NCI-H1048 (cell line): ENCODE measurements at regions not wholly inside any gene's neighbourhood (a gene's known extent, or its start where the extent isn't known, plus 50 kb on each side); places are given as distances from the start of the nearest gene placed in this dataset.

ENCODE experiments used
- DNase-seq: peaks from one replicate; lab custom pipeline; 2025; lab: John Stamatoyannopoulos, UW

GRCh38 chr3:76972624-76973296, 67.1 kb upstream of the ROBO2 start:
- no peak for DNase-seq

- DNase-seq: peak; percentile 44
Measured at GRCh38 chr3:76976996-76977395, 62.9 kb upstream of the ROBO2 start.

GRCh38 chr3:76985645-76986044, 54.3 kb upstream of the ROBO2 start:
- DNase-seq: no peak

- DNase-seq: no peak
Measured at GRCh38 chr3:76986876-76987474, 52.9 kb upstream of the ROBO2 start.
